Kidney (tissue), 13 donors: ENCODE measurements at regions not wholly inside any gene's neighbourhood (a gene's known extent, or its start where the extent isn't known, plus 50 kb on each side); places are given as distances from the start of the nearest gene placed in this dataset.
"Not testable (repeated sequence)": the region's sequence is repeated elsewhere in the genome, so short reads cannot be mapped to it uniquely, and the experiment has no call there.

ENCODE experiments used
- DNase-seq, 5 donors: peaks; one replicate each; pipeline ENCODE4 v3.0.0-alpha.2; 2013 to 2020
- FAIRE-seq: peaks from 2 replicates; lab custom pipeline; 2012; peaks lifted over from hg19 to GRCh38; lab: Jason Lieb, UNC
- H3K27ac ChIP-seq, 2 donors: one replicate each; pipeline ENCODE4 v1.7.0; 2013; ENCODE audit warnings: low read depth in 2 of 2, low read length in 2 of 2, inconsistent platforms in 1 of 2
- H3K27me3 ChIP-seq: one replicate; pipeline ENCODE4 v1.7.1; 2013; ENCODE audit warnings: low read length, inconsistent platforms; ENCODE audit not compliant: control insufficient read depth, insufficient read depth
- H3K36me3 ChIP-seq, 3 donors: one replicate each; pipeline versions ENCODE4 v1.7.0 to v1.7.1; 2013; ENCODE audit warnings: low read length in 3 of 3, control low read depth in 1 of 3, inconsistent platforms in 1 of 3; ENCODE audit not compliant: insufficient read depth in 3 of 3, control insufficient read depth in 2 of 3
- H3K4me1 ChIP-seq, 3 donors: one replicate each; pipeline versions ENCODE4 v1.7.0 to v1.7.1; 2013; ENCODE audit warnings: low read length in 3 of 3, inconsistent platforms in 1 of 3, low read depth in 1 of 3; ENCODE audit not compliant: control insufficient read depth in 2 of 3, insufficient read depth in 2 of 3
- H3K4me3 ChIP-seq, 3 donors: one replicate each; pipeline versions ENCODE4 v1.7.0 to v1.8.1; 2013; ENCODE audit warnings: low read length in 3 of 3, control low read depth in 1 of 3, inconsistent platforms in 1 of 3
- H3K9ac ChIP-seq, 3 donors: one replicate each; pipeline versions ENCODE4 v1.7.0 to v1.7.1; 2013; ENCODE audit warnings: low read length in 3 of 3, control low read depth in 1 of 3, inconsistent platforms in 1 of 3
- H3K9me3 ChIP-seq, 3 donors: one replicate each; pipeline versions ENCODE4 v1.7.0 to v1.7.1; 2013; ENCODE audit warnings: low read length in 3 of 3, control low read depth in 1 of 3, inconsistent platforms in 1 of 3; ENCODE audit not compliant: control insufficient read depth in 2 of 3, insufficient read depth in 1 of 3
- intact Hi-C: fragments of 100-400 bp; cut with DNase I; formaldehyde crosslinking; loops from one replicate; pipeline ENCODE4 v1.11.1; 2022
- TF ChIP-seq, protein P1 (sequence below): IDR thresholded peaks from 3 replicates; pipeline ENCODE4 v1.5.1; 2012; ENCODE audit warnings: mild to moderate bottlenecking, moderate library complexity, borderline replicate concordance; ENCODE audit not compliant: insufficient read depth; ENCODE audit errors: extremely low read depth
- donor health status: control.
- donor health status: control.
- donor health status: control.
- donor health status: control.
- donor health status: control.
- donor health status: DM: yes; HTN: yes; CAD: no.
- donor health status: Normal renal cell carcinoma (clear cell type).

DNA sequence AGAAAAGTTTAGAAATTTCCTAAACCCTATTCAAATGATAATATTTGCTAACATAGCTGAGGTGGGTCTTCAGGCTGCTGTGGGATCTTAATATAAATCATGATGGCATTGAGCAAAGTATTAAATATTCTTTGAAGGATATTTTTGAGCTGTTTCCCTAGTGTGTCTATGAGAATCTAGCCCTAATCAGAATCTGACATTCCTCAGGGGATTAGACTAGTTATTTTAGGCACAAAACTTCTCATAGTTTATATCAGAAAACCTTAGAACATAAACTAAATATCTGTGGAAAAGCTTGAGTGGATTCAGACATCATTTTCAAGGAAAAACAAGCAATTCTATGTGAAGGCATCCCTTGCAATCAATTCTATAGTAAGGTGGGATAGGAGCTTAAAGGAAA is 594.5 kb downstream of the RFPL4B start:
- TF ChIP-seq, protein P1, sequence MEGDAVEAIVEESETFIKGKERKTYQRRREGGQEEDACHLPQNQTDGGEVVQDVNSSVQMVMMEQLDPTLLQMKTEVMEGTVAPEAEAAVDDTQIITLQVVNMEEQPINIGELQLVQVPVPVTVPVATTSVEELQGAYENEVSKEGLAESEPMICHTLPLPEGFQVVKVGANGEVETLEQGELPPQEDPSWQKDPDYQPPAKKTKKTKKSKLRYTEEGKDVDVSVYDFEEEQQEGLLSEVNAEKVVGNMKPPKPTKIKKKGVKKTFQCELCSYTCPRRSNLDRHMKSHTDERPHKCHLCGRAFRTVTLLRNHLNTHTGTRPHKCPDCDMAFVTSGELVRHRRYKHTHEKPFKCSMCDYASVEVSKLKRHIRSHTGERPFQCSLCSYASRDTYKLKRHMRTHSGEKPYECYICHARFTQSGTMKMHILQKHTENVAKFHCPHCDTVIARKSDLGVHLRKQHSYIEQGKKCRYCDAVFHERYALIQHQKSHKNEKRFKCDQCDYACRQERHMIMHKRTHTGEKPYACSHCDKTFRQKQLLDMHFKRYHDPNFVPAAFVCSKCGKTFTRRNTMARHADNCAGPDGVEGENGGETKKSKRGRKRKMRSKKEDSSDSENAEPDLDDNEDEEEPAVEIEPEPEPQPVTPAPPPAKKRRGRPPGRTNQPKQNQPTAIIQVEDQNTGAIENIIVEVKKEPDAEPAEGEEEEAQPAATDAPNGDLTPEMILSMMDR = no peak
- Histone ChIP-seq H3K4me3 (no peak overlapping the region), H3K27ac (no peak overlapping the region), H3K4me1 (no peaks in the 10 kb centered on the region), H3K36me3 (no peaks in the 10 kb centered on the region), H3K27me3 (no peaks in the 10 kb centered on the region), H3K9me3 (no peaks in the 10 kb centered on the region), H3K9ac (no peak overlapping the region)
- FAIRE-seq (no peak), DNase-seq (no peak)
- intact Hi-C loops = no loop called here

DNA sequence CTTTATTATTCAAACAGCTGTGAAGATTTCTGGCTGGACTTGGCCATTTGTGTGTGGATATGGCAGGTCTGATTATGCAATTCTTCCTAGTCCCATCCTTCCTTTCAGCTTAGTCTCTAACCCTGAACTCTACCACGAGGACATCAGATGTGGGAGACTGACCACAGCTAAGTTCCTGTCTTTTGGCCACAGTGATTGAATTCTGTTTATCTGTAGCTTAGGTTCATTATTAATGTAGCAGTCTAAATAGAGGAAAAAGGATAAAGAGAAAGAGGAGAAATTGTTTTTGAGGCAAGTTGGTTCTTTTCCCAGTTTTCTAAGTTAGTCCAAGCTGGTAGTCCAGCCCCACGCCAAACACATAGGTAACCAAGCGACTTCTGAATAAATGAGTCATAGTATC is 598.9 kb downstream of the RFPL4B start:
- no peak for FAIRE-seq
- intact Hi-C loops = no loop called here
- H3K27ac ChIP-seq = no peak overlapping the region

DNA sequence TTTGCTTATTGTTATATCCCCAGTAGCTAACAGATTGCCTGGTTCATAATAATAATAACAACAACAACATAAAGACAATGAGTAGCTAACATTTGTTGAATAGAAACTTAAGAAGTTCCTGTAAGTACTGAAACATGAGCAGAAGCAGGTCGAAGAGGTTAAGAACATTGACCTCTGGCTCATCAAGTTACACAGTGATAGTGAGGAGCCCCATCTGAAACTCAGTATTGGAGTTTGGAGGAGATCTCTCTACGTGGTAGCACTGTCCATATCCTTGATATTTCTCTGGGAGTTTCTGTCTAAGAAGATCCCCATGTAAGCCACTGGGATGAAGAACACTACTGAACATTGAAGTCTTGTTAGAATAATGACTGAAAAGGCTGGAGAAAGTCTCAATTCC is 600.4 kb downstream of the RFPL4B start:
- H3K4me3 ChIP-seq = no peak overlapping the region
- no peak for FAIRE-seq
- H3K4me1 ChIP-seq = no peaks in the 10 kb centered on the region
- DNase-seq = no peak
- intact Hi-C loops = no loop called here
- no peak overlapping the region for H3K9ac ChIP-seq
- H3K36me3 ChIP-seq = no peaks in the 10 kb centered on the region
- H3K27me3 ChIP-seq = no peaks in the 10 kb centered on the region
- H3K9me3 ChIP-seq = no peaks in the 10 kb centered on the region
- TF ChIP-seq, protein P1 = no peak
- H3K27ac ChIP-seq = no peak overlapping the region

More for the DNA sequence above, 598.9 kb downstream of the RFPL4B start:
- Histone ChIP-seq H3K4me1 (no peaks in the 10 kb centered on the region), H3K4me3 (no peak overlapping the region), H3K9me3 (no peaks in the 10 kb centered on the region), H3K9ac (no peak overlapping the region), H3K36me3 (no peaks in the 10 kb centered on the region), H3K27me3 (no peaks in the 10 kb centered on the region)
- DNase-seq = no peak
- TF ChIP-seq, protein P1 = no peak

GRCh38 chr6:112951829-112952228 is 604.7 kb downstream of the RFPL4B start:
- Histone ChIP-seq H3K4me3 (no peak overlapping the region), H3K9ac (no peak overlapping the region), H3K27me3 (no peaks in the 10 kb centered on the region), H3K36me3 (no peaks in the 10 kb centered on the region), H3K27ac (no peak overlapping the region), H3K4me1 (no peaks in the 10 kb centered on the region), H3K9me3 (no peaks in the 10 kb centered on the region)
- intact Hi-C loops = no loop called here
- TF ChIP-seq, protein P1 = no peak
- peak in 1 of 5 donors; percentile 15 for DNase-seq
- no peak for FAIRE-seq

- H3K4me3 ChIP-seq, FAIRE-seq: not testable (repeated sequence)
Measured at GRCh38 chr6:112955743-112956142, 608.6 kb downstream of the RFPL4B start.

More at GRCh38 chr6:112955743-112956142, 608.6 kb downstream of the RFPL4B start:
- H3K9me3 ChIP-seq, H3K27ac ChIP-seq, H3K27me3 ChIP-seq, H3K4me1 ChIP-seq, intact Hi-C loops, DNase-seq, H3K9ac ChIP-seq, H3K36me3 ChIP-seq: not testable (repeated sequence)
